Head of caudate nucleus (tissue), 42 donors: ENCODE measurements at regions not wholly inside any gene's neighbourhood (a gene's known extent, or its start where the extent isn't known, plus 50 kb on each side); places are given as distances from the start of the nearest gene placed in this dataset.

Source experiments
- DNase-seq, 42 donors: peaks; one replicate each; pipeline versions ENCODE4 v3.0.0 to v3.0.0-alpha.2; 2020 to 2021; ENCODE audit warnings: mixed read lengths in 7 of 42
- intact Hi-C: fragments of 100-400 bp; cut with DNase I; formaldehyde crosslinking; loops from one replicate; pipeline ENCODE4 v1.15.0; 2022

- intact Hi-C loops: no loop called here
- no peak for DNase-seq
Observed at GRCh38 chr3:132262305-132262704, 54.9 kb upstream of the ACP3 start.

GRCh38 chr3:132262956-132263355 is 54.3 kb upstream of the ACP3 start:
- no peak for DNase-seq
- intact Hi-C loops: no loop called here

GRCh38 chr3:132265028-132265427 is 52.2 kb upstream of the ACP3 start:
- intact Hi-C loops: no loop called here
- no peak for DNase-seq

- intact Hi-C loops: no loop called here
Observed at GRCh38 chr3:132265488-132265887, 51.7 kb upstream of the ACP3 start.

GRCh38 chr3:132267391-132267993 is 49.7 kb upstream of the ACP3 start:
- intact Hi-C loops: no loop called here
- DNase-seq: no peak

More at GRCh38 chr3:132265488-132265887, 51.7 kb upstream of the ACP3 start:
- DNase-seq: no peak
